GM18873 (cell line): ENCODE measurements at regions not wholly inside any gene's neighbourhood (a gene's known extent, or its start where the extent isn't known, plus 50 kb on each side); places are given as distances from the start of the nearest gene placed in this dataset.

Experiments used
- ATAC-seq: cut with Tn5 transposase; IDR thresholded peaks from one replicate; pipeline ENCODE4 v1.9.1; 2021; ENCODE audit warnings: mild to moderate bottlenecking, moderate library complexity, moderate number of reproducible peaks; ENCODE audit not compliant: unreplicated experiment, low FRiP score

DNA sequence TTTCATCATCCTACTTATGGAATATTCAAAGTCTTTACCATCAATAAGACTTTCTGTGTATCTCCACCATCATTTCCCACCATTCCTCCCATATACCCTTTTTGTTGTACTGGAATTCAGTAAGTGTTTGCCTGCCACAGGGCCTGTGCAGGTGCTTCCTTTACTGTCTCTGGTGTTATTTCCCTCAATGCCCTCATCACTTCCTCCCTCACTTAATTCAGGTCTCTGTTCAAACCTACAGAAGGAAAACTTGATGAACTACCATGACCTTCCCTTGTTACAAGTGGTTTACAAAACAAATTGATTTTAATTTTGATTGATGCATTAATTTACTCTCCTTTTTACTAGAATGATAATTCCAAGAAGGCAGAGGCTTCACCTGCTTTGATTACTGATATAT, 159.5 kb upstream of the FAT4 start:
- ATAC-seq = no peak

- ATAC-seq = no peak
Measured at GRCh38 chr4:125140966-125141495, 173.7 kb upstream of the FAT4 start.

DNA sequence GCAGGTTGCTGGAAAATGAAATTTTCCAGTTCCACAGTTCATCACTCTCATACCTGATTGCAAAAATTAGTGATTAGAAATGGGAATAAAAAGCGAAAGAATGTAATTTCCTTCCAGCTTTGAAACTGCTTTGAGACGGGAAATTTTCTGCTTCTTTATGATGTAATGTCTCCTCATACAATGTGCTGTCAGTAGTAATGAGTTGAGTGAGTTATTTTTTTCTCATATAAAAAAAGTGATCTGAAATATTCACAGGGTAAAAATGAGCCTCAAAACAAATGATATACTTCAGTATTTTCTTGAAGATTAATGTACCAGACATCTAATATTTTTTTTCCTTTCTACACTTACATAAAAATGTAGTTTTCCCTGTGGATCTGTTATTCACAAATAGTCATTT, 179.1 kb upstream of the FAT4 start:
- no peak for ATAC-seq

DNA sequence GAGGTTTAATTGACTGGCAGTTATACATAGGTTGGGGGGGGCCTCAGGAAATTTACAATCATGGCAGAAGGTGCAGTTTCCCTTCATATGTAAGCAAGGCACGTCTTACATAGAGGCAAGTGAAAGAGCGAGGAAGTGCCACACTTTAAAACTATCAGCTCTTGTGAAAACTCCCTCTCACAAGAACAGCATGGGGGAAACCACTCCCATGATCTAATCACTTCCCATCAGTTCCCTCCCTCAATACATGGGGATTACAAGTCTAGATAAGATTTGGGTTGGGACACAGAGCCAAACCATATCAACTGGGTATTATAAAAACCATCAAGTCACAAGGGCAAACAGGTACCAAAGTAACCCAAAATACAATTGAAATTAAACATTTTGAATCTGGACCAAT, 182.0 kb upstream of the FAT4 start:
- ATAC-seq = no peak

DNA sequence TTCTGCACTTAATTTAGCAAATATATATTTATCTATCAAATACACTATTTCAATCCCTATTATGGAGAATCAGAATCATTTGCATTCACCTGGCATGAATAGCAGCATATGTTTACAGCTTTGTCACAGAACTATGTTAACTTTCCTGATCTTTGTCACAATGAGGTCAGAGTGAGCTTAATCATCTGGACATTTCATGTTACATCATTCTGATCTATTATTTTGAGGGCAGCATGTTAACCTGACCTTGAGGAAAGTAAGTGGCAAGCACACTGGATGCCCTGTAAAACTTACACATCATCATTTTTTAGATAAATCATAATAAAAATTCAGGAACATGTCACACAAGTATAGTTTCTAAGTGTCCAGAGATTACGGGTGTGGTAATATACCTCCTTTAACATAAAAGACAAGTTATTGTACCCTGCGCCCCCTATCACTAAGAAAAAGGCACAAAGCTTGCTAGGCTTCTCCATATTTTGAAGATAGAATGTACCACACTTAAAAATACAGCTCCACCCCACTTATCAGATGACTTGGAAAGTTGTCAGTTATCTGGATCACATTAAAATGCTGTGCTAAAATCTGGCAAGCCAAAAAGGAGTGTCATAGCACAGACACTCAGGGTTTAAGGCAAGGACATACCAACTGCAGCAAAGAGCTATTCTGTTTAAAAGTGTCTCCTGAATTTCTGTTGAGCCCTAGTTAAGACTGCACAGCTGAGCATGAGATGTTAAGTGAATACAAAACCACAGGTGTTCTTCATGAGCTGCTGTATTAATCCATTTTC, 182.7 kb upstream of the FAT4 start:
- ATAC-seq = no peak

DNA sequence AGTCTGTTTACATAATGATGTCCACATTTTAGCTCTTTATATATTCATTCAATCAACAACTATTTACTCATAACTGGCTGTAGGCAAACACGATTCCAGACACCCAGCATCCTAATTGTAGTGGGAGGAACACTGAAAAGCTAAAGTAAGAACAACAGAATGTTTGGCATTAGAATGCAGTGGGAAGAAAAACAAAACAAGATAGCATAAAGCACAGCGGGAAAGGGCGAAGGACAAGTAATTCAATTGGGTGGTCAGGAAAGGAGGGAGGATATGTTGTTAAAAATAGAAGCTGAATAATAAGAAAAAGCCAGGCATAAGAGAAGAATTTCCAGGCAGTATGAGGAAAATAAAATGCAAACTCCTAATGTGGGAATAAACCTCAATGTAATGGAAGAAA, 189.5 kb upstream of the FAT4 start:
- no peak for ATAC-seq

DNA sequence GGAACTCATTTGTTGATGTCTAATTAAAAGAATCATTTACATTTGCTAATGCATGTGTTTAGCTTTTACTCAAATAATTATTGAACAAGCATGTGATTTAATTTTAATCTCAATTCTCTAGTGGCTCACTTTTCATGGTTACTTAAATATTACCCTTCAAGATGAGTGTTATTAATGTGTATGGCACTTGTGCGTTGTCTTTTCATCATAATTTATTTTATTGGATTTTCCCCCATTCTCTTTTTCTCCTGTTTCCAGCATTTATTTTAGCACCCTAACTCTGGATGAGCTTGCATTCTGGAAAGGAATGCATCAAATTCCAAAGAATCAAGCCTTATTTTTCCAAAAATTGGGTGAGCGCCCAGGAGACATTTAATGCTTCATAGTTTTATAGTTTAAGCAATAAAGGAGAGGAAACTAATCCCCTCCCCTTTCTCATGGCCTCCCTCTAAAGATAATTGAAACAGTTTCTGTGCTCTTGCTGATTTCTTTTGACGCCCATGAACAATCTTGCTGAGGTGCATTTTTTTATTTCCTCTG, 191.1 kb upstream of the FAT4 start:
- no peak for ATAC-seq

GRCh38 chr4:125121581-125121980, 193.2 kb upstream of the FAT4 start:
- ATAC-seq = no peak

- ATAC-seq = no peak
Measured at GRCh38 chr4:125116431-125116830, 198.3 kb upstream of the FAT4 start.

DNA sequence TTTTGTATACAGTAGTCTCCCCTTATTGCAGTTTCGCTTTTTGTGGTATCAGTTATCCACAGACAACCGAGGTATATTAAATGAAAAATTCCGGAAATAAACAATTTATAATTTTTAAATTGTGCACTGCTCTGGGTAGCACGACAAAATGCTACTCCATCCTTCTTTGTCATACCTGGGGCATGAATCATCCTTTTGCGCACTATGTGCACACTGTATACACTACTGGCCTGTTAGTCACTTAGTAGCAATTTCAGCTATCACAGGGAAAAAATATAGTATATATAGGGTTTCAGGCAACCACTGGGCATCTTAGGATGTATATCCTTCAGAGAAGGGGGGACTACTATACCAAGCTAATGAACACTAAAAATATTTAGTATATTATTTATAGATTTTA, 198.8 kb upstream of the FAT4 start:
- no peak for ATAC-seq

GRCh38 chr4:125115476-125115875, 199.3 kb upstream of the FAT4 start:
- no peak for ATAC-seq

- ATAC-seq = no peak
Measured at GRCh38 chr4:125112536-125112935, 202.2 kb upstream of the FAT4 start.

- ATAC-seq = no peak
Measured at GRCh38 chr4:125111323-125111722, 203.4 kb upstream of the FAT4 start.

GRCh38 chr4:125105561-125105960, 209.2 kb upstream of the FAT4 start:
- ATAC-seq = no peak

- ATAC-seq = no peak
Measured at GRCh38 chr4:125104616-125105015, 210.1 kb upstream of the FAT4 start.

DNA sequence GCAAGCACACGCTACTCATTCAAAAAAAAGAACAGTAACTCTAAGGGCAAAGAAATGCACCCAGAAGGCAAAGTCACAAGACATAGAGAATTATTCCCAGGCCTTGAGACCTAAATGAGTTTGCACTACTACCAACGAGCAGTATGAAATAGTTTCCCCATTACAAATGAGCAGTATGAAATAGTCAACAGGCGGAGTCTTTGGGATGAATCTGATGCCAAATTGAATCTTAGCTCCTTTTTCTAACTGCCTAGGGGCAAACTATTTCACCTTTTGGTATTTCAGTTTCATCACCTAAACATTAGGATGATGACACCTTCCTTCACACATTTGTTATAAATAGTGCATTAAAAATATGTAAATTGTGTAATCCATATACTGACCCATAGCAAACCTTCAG, 213.0 kb upstream of the FAT4 start:
- ATAC-seq = no peak

DNA sequence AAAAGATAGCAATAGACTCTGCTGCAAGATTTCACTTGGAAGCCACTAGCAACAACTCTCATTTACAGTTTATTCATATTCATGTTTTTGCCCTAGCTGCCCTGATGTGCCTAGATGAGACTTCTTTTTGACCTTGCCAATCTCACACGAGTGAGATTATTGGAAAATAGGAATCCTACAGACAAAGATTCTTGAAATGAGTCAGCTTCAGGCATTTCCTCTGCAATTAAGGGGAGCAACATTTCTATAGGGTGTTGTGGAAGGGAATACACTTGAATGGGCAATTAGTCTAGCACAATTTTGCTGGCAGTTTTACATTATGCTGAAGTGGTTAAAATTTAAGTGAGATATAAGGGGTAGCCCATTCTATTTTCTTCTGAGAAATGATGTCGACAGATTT, 217.0 kb upstream of the FAT4 start:
- ATAC-seq = no peak

DNA sequence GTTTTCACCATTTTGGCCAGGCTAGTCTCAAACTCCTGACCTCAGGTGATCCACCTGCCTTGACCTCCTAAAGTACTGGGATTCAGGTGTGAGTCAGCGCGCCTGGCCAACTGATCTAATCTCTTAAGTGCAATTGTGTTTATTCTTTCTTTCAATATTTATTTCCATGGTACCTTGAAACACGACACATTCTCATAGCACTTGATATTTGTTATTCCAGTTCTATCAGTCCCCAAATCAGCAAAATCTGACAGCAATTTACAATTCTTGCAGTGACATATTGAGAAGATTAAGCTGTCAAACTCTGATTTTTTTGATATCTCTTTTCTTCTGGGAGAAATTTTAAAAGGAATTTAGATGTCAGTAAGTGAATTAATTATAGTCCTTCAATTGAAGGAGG, 218.1 kb upstream of the FAT4 start:
- ATAC-seq = no peak

- no peak for ATAC-seq
Measured at GRCh38 chr4:125091541-125091940, 223.2 kb upstream of the FAT4 start.

DNA sequence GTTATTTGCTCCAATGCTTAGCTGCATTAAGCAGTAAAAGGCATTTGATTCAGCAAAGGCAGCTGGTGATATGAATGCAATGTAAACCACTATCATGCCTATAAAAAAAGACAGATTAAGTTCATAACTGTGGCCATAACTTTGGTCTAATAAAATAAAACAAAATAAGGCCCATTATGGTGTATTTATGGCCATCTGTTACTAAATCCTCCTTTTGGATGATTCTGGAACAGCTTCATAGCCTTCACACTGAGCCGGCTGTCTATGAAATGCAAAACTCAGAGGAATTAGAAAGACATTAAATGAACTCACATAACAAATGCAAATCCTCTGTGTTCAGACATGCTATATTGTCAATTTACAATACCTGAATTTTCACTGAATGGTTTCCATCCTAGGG, 223.7 kb upstream of the FAT4 start:
- ATAC-seq = no peak

- ATAC-seq = no peak
Measured at GRCh38 chr4:125084608-125085007, 230.1 kb upstream of the FAT4 start.

GRCh38 chr4:125082729-125083417, 231.9 kb upstream of the FAT4 start:
- no peak for ATAC-seq
